ENCODE measurements at regions not wholly inside any gene's neighbourhood (a gene's known extent, or its start where the extent isn't known, plus 50 kb on each side); places are given as distances from the start of the nearest gene placed in this dataset.

- TF ChIP-seq CTCF (IDR thresholded peaks at IDR 0.05; ENCODE audit: extremely low read depth, missing control alignments): no peak
- DNase-seq (ENCODE audit: low spot score): no peak
Measured at GRCh38 chr5:163585206-163585605, 79.8 kb downstream of the MAT2B start.

GRCh38 chr5:163586531-163586956, 81.1 kb downstream of the MAT2B start:
- no peak for DNase-seq (ENCODE audit: low spot score)
- TF ChIP-seq CTCF (IDR thresholded peaks at IDR 0.05; ENCODE audit: extremely low read depth, missing control alignments): no peak

GRCh38 chr5:163594951-163595350, 89.5 kb downstream of the MAT2B start:
- TF ChIP-seq CTCF (IDR thresholded peaks at IDR 0.05; ENCODE audit: extremely low read depth, missing control alignments): no peak

GRCh38 chr5:163595932-163596607, 90.7 kb downstream of the MAT2B start:
- no peak for TF ChIP-seq CTCF (IDR thresholded peaks at IDR 0.05; ENCODE audit: extremely low read depth, missing control alignments)
- DNase-seq (ENCODE audit: low spot score): no peak

More at GRCh38 chr5:163594951-163595350, 89.5 kb downstream of the MAT2B start:
- DNase-seq (ENCODE audit: low spot score): no peak

GRCh38 chr5:163596608-163597315, 91.3 kb downstream of the MAT2B start:
- TF ChIP-seq CTCF (IDR thresholded peaks at IDR 0.05; ENCODE audit: extremely low read depth, missing control alignments): no peak
- no peak for DNase-seq (ENCODE audit: low spot score)

GRCh38 chr5:163604013-163604412, 98.6 kb downstream of the MAT2B start:
- DNase-seq (ENCODE audit: low spot score): no peak

More at GRCh38 chr5:163604013-163604412, 98.6 kb downstream of the MAT2B start:
- no peak for TF ChIP-seq CTCF (IDR thresholded peaks at IDR 0.05; ENCODE audit: extremely low read depth, missing control alignments)
